MM.1S (cell line): ENCODE measurements at regions not wholly inside any gene's neighbourhood (a gene's known extent, or its start where the extent isn't known, plus 50 kb on each side); places are given as distances from the start of the nearest gene placed in this dataset.
A peak's percentile ranks its signal among the peaks of the same experiment; 100 is the strongest.

Source experiments
- DNase-seq: peaks from one replicate; pipeline ENCODE4 v3.0.0-alpha.2; 2015
- H2AFZ ChIP-seq: fragments of 300-600 bp; sonication (generic); 2 replicates; pipeline ENCODE4 v1.6.0; 2016; ENCODE audit warnings: antibody characterized with exemption, low read length
- H3F3A ChIP-seq: fragments of 300-600 bp; sonication (generic); 2 replicates; pipeline ENCODE4 v1.6.1; 2016; ENCODE audit warnings: mild to moderate bottlenecking, antibody characterized with exemption, low read length, moderate library complexity, mixed read lengths; ENCODE audit not compliant: insufficient read depth
- H3K27ac ChIP-seq: fragments of 300-600 bp; sonication (generic); 2 replicates; pipeline ENCODE4 v1.5.1; 2016; ENCODE audit warnings: mild to moderate bottlenecking, low read length
- H3K27me3 ChIP-seq: fragments of 300-600 bp; sonication (generic); replicated peaks from 2 replicates; pipeline ENCODE4 v1.6.0; 2016; ENCODE audit warnings: low read length; ENCODE audit not compliant: insufficient read depth
- H3K36me3 ChIP-seq: fragments of 300-600 bp; sonication (generic); replicated peaks from 2 replicates; pipeline ENCODE4 v1.6.1; 2016; ENCODE audit warnings: mild to moderate bottlenecking, low read length, mixed read lengths; ENCODE audit not compliant: insufficient read depth
- H3K4me1 ChIP-seq: fragments of 300-600 bp; sonication (generic); 2 replicates; pipeline ENCODE4 v1.6.1; 2016; ENCODE audit warnings: low read length, mixed read lengths
- H3K4me2 ChIP-seq: fragments of 300-600 bp; sonication (generic); 2 replicates; pipeline ENCODE4 v1.6.0; 2016; ENCODE audit warnings: low read depth, low read length
- H3K4me3 ChIP-seq: fragments of 300-600 bp; sonication (generic); 2 replicates; pipeline ENCODE4 v1.5.1; 2016; ENCODE audit warnings: low read length, mixed read lengths
- H3K79me2 ChIP-seq: fragments of 300-600 bp; sonication (generic); 2 replicates; pipeline ENCODE4 v1.6.1; 2016; ENCODE audit warnings: mixed run types, low read length, mixed read lengths
- H3K9ac ChIP-seq: fragments of 300-600 bp; sonication (generic); 2 replicates; pipeline ENCODE4 v1.6.1; 2016; ENCODE audit warnings: low read length, mixed read lengths
- H3K9me2 ChIP-seq: fragments of 300-600 bp; sonication (generic); replicated peaks from 2 replicates; pipeline ENCODE4 v1.6.1; 2016; ENCODE audit warnings: mild to moderate bottlenecking, low read length, mixed read lengths; ENCODE audit not compliant: insufficient read depth
- H3K9me3 ChIP-seq: fragments of 300-600 bp; sonication (generic); replicated peaks from 2 replicates; pipeline ENCODE4 v1.6.1; 2016; ENCODE audit warnings: mild to moderate bottlenecking, low read length, mixed read lengths; ENCODE audit not compliant: insufficient read depth
- H4K20me1 ChIP-seq: fragments of 300-600 bp; sonication (generic); 2 replicates; pipeline ENCODE4 v1.6.1; 2016; ENCODE audit warnings: mild to moderate bottlenecking, low read length, moderate library complexity, mixed read lengths; ENCODE audit not compliant: insufficient read depth
- EZH2 ChIP-seq: fragments of 300-600 bp; sonication (generic); optimal IDR thresholded peaks from 2 replicates; pipeline ENCODE3; 2017; ENCODE audit warnings: low read depth, mild to moderate bottlenecking, antibody characterized with exemption, low read length, mixed read lengths
- EZH2phosphoT487 ChIP-seq: fragments of 300-600 bp; sonication (generic); IDR thresholded peaks from 2 replicates; pipeline ENCODE4 v1.6.1; 2018; ENCODE audit warnings: antibody characterized with exemption, low read length
- TF ChIP-seq, protein P1 (sequence below): fragments of 300-600 bp; sonication (generic); IDR thresholded peaks from 2 replicates; pipeline ENCODE4 v1.5.1; 2016; ENCODE audit warnings: antibody characterized with exemption, low read length, mixed read lengths

DNA sequence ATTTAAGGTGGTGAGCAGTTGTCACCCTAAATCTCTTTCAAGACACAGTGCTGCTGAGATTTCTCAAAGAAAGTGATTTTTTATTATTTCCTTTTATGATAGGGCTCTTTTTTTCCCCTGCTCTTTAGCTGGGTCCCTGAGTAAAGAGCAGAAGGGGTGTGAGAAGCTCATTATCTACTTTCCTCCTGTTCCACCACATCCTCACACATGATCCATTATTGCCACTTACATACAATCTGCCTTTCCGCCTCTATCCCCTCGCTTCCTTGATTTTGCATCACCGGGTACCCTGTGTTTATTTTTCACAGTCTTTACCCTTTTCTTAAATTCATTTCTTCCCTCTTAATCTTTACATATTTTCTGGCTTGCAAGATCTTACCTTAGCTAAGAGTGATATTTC is 93.9 kb upstream of the CCDC85A start:
- H3K79me2 ChIP-seq: no peaks in the 10 kb centered on the region
- no peak for TF ChIP-seq EZH2phosphoT487
- no peak for TF ChIP-seq EZH2
- TF ChIP-seq, protein P1, sequence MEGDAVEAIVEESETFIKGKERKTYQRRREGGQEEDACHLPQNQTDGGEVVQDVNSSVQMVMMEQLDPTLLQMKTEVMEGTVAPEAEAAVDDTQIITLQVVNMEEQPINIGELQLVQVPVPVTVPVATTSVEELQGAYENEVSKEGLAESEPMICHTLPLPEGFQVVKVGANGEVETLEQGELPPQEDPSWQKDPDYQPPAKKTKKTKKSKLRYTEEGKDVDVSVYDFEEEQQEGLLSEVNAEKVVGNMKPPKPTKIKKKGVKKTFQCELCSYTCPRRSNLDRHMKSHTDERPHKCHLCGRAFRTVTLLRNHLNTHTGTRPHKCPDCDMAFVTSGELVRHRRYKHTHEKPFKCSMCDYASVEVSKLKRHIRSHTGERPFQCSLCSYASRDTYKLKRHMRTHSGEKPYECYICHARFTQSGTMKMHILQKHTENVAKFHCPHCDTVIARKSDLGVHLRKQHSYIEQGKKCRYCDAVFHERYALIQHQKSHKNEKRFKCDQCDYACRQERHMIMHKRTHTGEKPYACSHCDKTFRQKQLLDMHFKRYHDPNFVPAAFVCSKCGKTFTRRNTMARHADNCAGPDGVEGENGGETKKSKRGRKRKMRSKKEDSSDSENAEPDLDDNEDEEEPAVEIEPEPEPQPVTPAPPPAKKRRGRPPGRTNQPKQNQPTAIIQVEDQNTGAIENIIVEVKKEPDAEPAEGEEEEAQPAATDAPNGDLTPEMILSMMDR: no peak
- no peaks in the 10 kb centered on the region for H3K4me1 ChIP-seq
- no peak overlapping the region for H3K27ac ChIP-seq
- H3K27me3 ChIP-seq: no peaks in the 10 kb centered on the region
- H3K9me3 ChIP-seq: no peaks in the 10 kb centered on the region
- no peak overlapping the region for H3K9ac ChIP-seq
- no peak for DNase-seq
- H2AFZ ChIP-seq: no peak overlapping the region
- no peaks in the 10 kb centered on the region for H3K36me3 ChIP-seq
- H3K9me2 ChIP-seq: no peaks in the 10 kb centered on the region
- no peaks in the 10 kb centered on the region for H3F3A ChIP-seq
- no peaks in the 10 kb centered on the region for H4K20me1 ChIP-seq
- no peak overlapping the region for H3K4me3 ChIP-seq
- no peak overlapping the region for H3K4me2 ChIP-seq

DNA sequence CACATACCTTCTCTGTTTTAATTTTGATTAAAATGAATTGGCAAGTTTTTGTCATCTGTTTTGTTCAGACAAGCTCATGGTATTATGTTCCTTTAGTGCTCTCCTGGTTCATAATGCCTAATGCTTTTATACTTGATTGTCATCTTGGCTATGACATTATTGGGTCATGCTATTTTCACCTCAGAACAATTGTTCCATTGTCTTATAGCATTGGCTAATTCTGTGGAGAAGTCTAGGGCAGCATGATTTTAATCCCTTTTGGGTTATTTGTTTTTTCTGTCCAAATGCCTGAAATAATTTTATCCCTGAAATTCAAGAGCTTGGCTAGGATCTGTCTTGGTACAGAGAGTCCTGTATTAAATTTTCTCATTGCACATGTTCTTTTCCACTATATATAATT is 83.8 kb upstream of the CCDC85A start:
- no peaks in the 10 kb centered on the region; the same call in 1 of the 2 replicates for H3F3A ChIP-seq
- no peaks in the 10 kb centered on the region for H3K4me1 ChIP-seq
- H3K9me3 ChIP-seq: no peaks in the 10 kb centered on the region
- no peaks in the 10 kb centered on the region for H4K20me1 ChIP-seq
- H3K9me2 ChIP-seq: no peaks in the 10 kb centered on the region
- H3K4me3 ChIP-seq: no peak overlapping the region
- H3K27ac ChIP-seq: no peak overlapping the region
- H3K9ac ChIP-seq: no peak overlapping the region
- H3K27me3 ChIP-seq: no peaks in the 10 kb centered on the region
- no peaks in the 10 kb centered on the region for H3K79me2 ChIP-seq
- no peak for TF ChIP-seq EZH2
- TF ChIP-seq, protein P1: no peak
- no peak for TF ChIP-seq EZH2phosphoT487
- no peak overlapping the region for H3K4me2 ChIP-seq
- H3K36me3 ChIP-seq: no peaks in the 10 kb centered on the region
- no peak overlapping the region for H2AFZ ChIP-seq
- no peak for DNase-seq

DNA sequence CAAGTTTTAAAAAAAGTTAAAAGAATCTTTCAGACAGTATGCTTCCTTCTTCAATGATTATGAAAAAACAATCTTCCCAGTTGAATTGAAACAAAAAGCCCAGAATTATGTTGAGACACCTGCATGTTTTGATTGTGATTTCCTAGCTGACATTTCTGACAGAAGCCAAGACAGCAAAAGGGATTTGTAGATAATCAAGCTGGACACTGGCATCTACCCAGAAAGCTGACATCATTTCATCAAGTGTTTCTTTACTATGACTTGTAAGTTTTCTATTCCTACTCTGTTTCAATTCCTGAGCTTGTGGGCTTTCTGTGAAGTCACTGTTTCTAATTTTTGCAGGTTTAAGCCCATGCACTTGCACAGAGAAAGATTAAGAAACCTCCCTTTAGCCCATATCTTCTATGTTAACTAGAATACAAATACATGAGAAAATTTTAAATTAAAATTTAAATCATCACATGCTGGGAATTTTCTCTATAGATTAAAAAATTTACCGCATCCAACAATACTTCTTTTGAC is 82.9 kb upstream of the CCDC85A start:
- Histone ChIP-seq H3K9me2 (no peaks in the 10 kb centered on the region), H3K4me1 (no peaks in the 10 kb centered on the region), H3K4me2 (peak overlapping the region; percentile 12; the same call in 1 of the 2 replicates), H4K20me1 (no peaks in the 10 kb centered on the region), H2AFZ (no peak overlapping the region), H3K27ac (peak overlapping the region; percentile 11; the same call in 1 of the 2 replicates), H3K4me3 (no peak overlapping the region), H3K27me3 (no peaks in the 10 kb centered on the region), H3K36me3 (no peaks in the 10 kb centered on the region), H3K9me3 (no peaks in the 10 kb centered on the region), H3K9ac (no peak overlapping the region), H3K79me2 (no peaks in the 10 kb centered on the region), H3F3A (no peaks in the 10 kb centered on the region; the same call in 1 of the 2 replicates)
- TF ChIP-seq, protein P1: no peak
- no peak for TF ChIP-seq EZH2
- TF ChIP-seq EZH2phosphoT487: no peak
- DNase-seq: peak; percentile 25
